Ishikawa (cell line): ENCODE measurements at regions not wholly inside any gene's neighbourhood (a gene's known extent, or its start where the extent isn't known, plus 50 kb on each side); places are given as distances from the start of the nearest gene placed in this dataset.

Source experiments
- CEBPB ChIP-seq: IDR thresholded peaks from 2 replicates; pipeline ENCODE4 v1.6.1; 2012
- EGR1 ChIP-seq: IDR thresholded peaks from 2 replicates; pipeline ENCODE4 v1.6.1; 2012
- EP300 ChIP-seq: IDR thresholded peaks from 2 replicates; pipeline ENCODE4 v1.6.1; 2012; ENCODE audit warnings: borderline replicate concordance
- FOXM1 ChIP-seq: IDR thresholded peaks from 2 replicates; pipeline ENCODE4 v1.6.1; 2012; ENCODE audit warnings: low read depth, borderline replicate concordance
- MAX ChIP-seq: IDR thresholded peaks from 2 replicates; pipeline ENCODE4 v1.6.1; 2012
- REST ChIP-seq: IDR thresholded peaks from 2 replicates; pipeline ENCODE4 v1.6.1; 2012; ENCODE audit warnings: low read depth, mild to moderate bottlenecking
- TAF1 ChIP-seq: IDR thresholded peaks from 2 replicates; pipeline ENCODE4 v1.6.1; 2012; ENCODE audit warnings: low read depth, mild to moderate bottlenecking
- USF1 ChIP-seq: IDR thresholded peaks from 2 replicates; pipeline ENCODE4 v1.6.1; 2012
- YY1 ChIP-seq: IDR thresholded peaks from 2 replicates; pipeline ENCODE4 v1.6.1; 2012; ENCODE audit warnings: low read depth

- TF ChIP-seq FOXM1 (no peak), TAF1 (no peak), MAX (no peak), EP300 (no peak), YY1 (no peak), USF1 (no peak), REST (no peak), EGR1 (no peak), CEBPB (no peak)
Measured at GRCh38 chr19:30236587-30236986, 135.6 kb upstream of the ZNF536 start.
